Thyroid gland (tissue), 4 donors: ENCODE measurements at regions not wholly inside any gene's neighbourhood (a gene's known extent, or its start where the extent isn't known, plus 50 kb on each side); places are given as distances from the start of the nearest gene placed in this dataset.

ENCODE experiments used
- CTCF ChIP-seq, 6 experiments: fragments of 200-600 bp in 3 of 6; fragments of 450-650 bp in 3 of 6; sonication (generic) in 3 of 6; IDR thresholded peaks; one replicate each; pipeline ENCODE4 v1.5.1; 2016 to 2019; ENCODE audit warnings: antibody characterized with exemption in 6 of 6, mild to moderate bottlenecking in 2 of 6, inconsistent platforms in 1 of 6, moderate library complexity in 1 of 6
- POLR2A ChIP-seq, 2 donors: fragments of 450-650 bp; IDR thresholded peaks; one replicate each; pipeline ENCODE4 v1.6.1; 2017; ENCODE audit warnings: antibody characterized with exemption in 2 of 2, mild to moderate bottlenecking in 2 of 2, moderate library complexity in 1 of 2

DNA sequence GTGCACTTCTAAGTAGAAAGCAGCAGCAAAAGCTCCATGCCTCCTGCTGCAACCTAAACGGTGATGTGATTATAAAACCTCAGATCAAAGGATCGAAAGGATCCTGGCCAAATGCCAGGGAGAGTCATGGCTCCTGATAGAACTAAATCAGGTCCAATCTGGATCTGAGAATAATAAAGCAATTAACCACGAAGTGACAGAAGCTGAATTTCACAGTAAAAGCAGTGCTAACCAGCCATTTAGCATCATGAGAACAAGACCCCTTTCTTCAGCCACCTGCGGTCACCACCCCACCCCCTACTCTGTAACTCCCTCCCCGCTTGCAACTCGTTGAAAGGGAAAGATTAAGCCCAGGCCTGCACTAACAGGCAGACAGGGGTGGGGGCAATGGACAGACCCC is 748.7 kb downstream of the BCL11A start:
- no peak for TF ChIP-seq CTCF (IDR thresholded peaks at IDR 0.05)
- no peak for TF ChIP-seq POLR2A (IDR thresholded peaks at IDR 0.05)
